Fibroblast of skin of abdomen (primary cell): ENCODE measurements at regions not wholly inside any gene's neighbourhood (a gene's known extent, or its start where the extent isn't known, plus 50 kb on each side); places are given as distances from the start of the nearest gene placed in this dataset.
A peak's percentile ranks its signal among the peaks of the same experiment; 100 is the strongest.

Experiments used
- DNase-seq: peaks from one replicate; pipeline ENCODE4 v3.0.0-alpha.2; 2013

DNA sequence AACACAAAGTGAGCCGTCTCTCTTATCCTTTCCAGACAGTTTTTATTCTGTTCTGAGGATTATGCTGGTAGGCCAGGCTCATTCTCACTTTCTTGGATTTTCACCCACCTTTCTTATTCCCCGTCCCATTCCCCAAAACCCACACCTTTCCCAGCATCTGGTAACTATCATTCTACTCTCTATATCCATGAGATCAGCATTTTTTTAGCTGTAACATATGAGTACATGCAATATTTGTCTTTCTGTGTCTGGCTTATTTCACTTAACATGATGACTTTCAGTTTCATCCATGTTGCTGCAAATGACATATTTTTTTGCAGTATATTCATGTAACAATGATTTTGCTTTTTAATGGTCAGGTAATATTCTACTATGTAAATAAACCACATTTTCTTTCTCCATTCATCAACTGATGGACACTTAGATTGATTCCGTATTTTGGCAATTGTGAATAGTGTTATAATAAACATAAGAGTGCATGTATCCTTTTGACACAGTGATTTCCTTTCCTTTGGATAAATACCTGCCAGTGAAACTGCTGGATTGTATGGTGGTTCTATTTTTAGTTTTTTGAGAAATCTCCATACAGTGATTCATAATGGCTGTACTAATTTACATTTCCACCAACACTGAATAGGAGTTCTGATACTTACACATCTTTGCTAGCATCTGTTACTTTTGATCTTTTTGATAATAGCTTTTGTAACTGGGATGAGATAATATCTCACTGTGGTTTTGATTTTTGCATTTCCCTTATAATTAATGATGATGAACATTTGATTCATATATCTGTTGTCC lies 289.3 kb downstream of the RPRM start:
- DNase-seq, result no peak

DNA sequence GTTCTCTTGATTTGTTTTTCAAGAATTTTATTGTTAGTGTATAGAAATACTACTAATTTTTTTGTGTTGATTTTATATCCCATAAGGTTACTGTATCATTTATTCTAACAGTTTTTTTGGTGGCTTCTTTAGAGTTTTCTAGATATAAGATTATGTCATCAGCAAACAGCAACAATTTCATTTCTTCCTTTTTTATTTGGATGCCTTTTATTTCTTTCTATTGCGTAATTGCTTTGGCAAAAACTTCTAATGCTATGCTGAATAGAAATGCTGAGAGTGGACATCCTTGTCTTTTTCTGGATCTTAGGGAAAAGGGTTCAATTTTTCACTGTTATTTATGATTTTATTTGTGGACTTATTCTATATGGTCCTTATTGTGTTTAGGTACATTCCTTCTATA lies 298.8 kb downstream of the RPRM start:
- no peak for DNase-seq

DNA sequence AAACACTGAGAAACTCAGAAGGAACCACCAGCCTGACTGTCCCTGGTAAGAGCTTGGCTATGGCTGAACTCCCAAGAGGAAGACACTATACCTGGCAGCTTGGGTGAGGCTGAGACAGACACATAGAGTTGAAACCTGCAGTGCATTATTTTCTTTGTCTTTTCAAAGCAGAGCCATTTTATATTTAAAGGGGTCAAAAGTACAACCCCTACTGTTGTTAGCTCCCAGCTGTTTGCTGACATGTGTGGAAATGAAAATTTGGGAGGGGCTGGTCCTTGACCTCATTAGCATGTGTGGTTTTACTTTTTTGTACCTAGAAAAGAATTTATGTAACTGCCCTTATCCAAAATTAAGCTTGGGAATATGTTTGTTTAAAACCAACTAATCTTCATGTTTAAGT lies 309.0 kb downstream of the RPRM start:
- no peak for DNase-seq

DNA sequence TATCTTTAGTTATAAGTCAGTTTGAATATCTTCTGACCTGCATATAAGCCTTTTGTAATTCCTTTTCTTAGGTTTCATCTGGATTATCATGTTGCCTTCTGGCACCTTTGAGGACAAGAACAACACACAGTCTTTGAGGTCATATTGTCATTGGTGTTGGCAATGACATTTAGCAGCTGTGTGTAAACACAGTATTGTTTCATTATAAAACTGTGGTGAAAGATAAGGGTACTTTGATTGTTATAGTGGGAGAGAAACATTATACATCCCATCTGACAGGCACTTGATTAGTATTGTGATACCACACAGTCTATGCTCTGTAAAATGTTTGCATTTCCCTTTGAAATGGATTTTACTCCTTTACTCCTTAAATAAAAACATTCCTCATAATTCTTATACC lies 313.5 kb downstream of the RPRM start:
- DNase-seq, result no peak

DNA sequence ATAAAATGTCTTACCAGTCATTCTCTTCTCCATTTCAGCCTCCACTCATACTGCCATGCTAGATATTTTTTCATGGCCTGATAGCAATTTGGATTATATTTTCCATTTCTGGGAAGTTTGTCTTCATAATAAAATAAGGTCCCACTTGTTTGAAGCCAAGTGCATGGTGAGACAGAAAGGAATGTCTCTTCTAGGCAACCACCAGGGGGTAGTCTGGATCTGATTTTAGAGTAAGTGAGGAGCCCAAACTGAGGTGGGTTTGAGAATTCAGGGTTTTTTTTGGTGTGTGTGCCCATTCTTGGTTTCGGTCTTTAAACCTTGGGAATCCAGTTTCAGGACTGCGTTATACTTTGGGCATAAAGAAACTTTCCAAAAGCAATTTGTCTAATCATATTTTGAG lies 315.5 kb downstream of the RPRM start:
- DNase-seq, result peak; percentile 13

DNA sequence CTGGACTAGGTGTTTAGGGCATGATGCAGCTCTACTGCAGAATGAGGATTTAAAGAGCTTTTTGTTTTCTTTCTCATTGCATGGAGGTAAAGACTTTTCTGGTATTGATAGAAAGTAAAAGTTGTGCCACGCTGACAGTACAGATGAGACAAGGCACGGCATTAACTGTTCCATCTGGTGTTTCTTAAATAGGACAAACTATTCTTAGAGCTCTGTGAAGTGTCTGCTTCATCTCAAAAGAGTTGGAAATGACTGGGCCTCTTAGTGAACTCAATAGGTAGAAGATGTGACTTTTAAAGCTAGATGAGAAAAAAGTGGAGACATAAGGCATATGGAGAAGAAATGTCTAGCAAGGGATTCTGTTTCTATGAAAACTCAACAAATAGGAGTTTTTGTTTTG lies 321.8 kb downstream of the RPRM start:
- DNase-seq, result no peak

DNA sequence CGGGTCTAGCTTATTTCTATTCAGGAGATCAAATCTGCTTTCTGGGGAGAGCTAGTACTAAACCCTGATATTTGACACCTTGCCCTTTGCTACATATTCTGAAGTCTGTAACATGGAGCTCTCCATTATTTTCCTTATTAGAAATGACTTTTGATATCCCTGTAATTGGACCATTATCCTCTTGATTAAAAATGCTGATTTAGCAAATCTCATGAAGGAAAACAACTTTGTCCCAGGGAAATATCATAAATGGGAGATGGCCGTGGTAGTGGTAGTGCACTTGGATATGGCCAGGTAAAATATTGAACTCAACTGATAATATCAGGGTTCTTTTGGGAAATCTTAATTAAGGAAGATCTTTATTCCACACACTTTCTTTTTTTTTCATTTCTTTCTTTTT lies 326.5 kb downstream of the RPRM start:
- DNase-seq, result no peak

DNA sequence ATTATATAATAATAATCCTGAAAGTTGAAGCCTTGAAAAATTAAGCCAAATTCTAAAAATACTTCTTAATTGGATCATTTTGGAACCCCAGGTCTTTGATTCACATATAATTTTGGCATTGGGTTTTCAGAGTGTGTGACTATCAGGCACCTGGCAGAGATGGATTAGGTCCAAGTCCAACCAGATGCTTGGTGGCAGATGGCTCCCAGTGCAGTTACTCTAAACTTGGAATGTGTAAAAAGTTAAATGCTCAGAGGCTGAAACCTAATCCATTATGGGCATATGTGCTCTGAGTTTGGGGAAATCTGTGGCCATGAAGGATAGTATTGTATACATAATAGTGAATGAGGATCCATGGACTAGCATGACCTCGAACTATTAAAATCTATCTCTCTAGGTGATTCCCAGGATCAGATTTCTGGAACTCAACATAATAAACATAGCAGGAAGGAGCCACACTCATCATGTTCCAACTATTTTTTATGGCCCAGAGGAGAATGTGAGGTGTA lies 333.0 kb downstream of the RPRM start:
- no peak for DNase-seq

DNA sequence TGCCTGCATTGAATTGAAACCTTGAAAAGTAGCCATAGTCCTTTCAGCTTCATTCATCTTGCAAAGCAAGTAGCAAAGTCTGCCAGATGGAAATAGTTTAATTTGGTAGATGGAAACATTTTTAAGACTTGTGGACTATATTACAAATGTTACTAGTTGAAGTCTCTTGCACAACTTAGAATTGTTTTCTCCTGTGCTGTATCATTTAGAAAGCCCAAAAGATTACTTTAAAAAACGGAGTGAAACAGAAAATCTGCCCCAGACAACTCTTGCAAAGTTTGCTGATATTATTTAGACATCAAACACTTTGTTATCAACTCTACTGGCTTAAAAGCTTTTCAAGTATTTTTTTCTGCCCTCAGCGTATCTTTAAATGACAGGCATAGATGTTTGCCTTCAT lies 335.0 kb downstream of the RPRM start:
- DNase-seq, result no peak

DNA sequence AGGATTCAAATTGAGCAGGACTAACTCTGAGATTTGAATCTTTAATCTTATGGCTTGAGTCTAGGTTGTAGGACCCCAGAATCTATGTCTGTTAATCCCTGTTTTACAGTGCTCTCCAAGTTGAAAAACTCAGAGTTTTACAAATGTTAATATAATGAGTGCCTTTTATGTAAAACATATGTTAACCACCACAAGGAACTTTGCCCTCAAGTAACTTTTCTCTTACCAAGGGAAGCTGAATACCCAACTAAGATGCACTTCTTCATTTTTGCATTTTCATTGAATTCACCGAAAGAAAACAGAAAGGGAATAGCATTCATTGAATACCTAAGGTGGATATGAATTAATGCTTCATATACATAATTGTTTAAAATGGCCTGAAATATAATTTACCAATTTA lies 338.1 kb downstream of the RPRM start:
- DNase-seq, result no peak

DNA sequence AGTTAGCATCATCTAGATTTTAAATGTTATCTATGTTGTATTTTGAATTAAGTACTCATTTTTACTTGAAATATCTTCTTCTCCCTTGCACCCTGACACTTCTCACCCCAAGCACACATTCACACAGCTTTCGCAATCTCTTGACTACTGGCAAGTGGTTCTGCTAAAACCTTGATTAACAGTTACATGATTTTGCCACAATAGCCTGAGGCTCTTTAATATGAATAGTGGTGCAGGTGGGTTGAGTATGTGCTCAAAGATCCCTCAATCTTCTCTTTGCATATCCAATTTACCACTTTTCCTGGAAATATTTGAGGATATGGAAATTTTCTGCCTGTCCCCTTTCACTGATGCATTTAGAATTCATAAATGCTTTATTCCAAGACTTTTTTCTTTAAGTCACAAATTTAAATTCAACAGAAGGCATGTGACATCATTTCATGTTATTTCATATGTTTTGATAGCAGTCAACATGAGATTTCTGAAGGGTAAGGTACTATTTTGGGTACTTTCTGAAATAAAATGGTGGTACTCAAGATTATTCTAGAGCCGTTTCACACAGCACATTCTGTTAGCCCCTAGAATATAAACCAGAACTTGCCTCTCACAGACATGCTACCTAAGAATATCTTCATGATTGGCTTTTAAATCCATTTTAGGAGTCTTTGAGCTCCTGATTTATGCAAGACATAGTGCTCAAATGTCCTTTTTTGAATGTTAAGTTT lies 339.7 kb downstream of the RPRM start:
- DNase-seq, result no peak

DNA sequence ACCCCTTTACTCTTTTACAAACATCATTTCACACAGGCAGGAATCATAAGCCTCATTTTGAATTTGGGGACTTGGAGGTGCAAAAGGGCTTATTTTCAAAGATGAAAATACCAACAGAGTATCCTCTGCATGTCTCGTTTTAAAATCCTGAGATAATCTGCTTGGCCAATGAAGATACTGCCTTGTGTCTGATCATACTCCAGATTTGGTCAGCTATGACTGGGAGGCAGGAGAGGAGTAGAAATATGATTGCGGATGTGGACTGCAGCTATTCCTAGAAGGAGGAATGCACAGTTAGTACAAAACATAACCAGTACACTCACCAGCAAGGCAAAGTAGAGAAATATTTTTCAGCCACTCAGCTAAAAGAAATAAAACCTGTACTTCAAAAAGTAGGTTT lies 342.3 kb downstream of the RPRM start:
- no peak for DNase-seq

DNA sequence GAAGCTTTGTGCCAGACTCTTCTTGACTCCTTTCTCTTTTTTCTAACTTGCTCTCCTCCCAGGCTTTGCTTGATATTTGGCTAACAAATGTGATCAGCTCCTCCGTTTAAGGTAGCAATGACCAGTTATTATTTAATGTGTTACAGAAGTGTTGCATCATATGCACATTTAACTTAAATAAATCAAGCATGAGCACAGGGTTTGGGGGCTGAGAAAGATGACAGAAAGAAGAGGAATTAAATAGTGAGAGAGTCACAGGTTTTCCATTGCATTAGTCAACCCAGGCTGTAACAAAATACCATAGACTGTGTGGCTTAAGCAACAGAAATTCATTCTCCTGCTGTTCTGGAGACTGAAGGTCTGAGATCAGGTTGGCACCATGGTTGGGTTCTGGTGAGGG lies 343.8 kb downstream of the RPRM start:
- DNase-seq, result peak; percentile 6

DNA sequence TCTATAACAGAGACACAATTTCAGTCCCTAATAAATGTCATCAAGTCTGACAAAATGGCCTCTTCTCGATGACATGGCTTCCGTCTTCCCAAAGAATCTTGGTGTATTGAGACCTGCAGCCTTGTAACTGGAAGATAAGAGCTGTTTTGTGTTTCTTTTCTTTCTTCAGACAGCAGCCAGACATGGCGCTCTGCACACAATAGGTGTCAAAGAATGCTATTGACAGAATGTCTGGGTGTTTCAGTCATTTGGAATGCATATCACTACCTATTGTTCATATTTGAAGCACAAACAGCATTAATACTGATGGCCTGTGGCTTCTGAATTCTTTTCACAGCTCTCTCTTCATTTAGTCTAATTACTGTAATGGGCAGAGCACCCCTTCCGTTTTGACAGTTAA lies 344.8 kb downstream of the RPRM start:
- DNase-seq, result no peak

DNA sequence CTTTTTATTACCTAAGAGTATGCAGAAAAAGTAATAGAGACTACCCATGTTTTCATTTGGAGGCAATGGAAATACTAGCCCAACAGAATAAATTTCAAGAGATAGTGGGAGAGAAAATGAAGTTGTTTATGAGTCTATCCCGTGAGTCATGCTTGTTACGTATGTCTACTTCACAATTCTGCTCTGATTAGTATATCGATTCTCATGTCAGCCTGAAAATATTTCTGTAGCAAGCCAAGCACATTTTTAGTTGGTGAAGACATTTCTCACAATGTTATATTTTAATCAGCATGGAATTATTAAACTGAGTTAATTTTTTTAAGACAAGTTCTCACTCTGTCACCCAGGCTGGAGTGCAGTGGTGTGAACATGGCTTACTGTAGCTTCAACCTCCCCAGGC lies 346.1 kb downstream of the RPRM start:
- DNase-seq, result no peak

DNA sequence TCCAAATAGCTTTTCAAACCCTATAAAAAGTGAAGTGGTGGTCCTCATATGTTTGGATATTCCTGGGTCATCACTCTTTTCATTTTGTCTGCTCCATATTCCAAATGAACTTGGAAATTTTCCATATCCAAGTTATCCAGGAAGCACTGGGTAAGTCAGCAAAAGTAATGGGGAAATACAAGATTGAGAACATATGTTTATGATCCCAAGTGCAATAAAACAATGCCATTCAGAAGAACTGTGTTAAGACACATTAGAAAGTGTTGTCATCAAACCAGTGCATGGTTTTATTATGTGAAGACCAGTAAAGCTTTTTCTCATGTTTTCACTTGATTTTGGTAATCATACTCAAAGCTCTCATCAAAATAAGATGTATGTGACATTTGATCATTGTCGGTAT lies 363.4 kb downstream of the RPRM start:
- DNase-seq, result no peak

DNA sequence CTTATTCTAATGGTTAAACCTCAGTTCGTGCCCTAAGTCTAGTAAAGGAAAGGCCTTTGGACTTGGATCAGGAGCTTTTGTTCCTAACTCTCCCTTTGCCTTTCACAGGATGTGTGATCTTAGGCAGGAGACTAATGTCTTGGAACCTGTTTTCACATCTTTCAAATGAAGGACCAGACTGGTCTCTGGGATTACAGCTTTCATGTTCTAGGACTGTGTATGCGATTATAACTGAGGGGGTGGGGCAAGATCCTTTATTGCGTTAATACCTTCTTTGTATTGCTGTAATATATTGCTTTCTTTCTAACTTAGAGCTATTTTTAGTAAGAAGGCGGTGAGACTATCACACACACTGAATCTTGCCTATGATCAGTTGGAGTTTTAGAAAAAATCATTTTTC lies 368.1 kb downstream of the RPRM start:
- no peak for DNase-seq

DNA sequence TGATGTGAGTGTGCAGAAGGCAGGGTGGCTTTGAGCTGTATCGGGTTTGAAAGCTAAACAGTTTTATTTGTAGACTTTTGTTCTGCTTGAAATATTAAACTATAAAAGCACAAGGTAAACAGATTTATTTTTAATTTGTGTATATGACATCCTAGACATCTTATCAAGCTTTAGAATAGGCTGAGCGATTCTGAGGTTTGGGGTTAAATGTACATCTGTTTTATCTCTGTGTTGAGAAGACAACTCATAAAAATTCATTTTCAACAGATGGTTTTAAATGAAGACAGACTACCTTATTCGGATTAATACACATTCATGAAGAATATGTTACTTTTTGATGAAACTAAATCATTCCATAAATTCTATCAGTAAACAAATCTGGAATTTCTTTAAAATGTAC lies 368.8 kb downstream of the RPRM start:
- DNase-seq, result no peak

DNA sequence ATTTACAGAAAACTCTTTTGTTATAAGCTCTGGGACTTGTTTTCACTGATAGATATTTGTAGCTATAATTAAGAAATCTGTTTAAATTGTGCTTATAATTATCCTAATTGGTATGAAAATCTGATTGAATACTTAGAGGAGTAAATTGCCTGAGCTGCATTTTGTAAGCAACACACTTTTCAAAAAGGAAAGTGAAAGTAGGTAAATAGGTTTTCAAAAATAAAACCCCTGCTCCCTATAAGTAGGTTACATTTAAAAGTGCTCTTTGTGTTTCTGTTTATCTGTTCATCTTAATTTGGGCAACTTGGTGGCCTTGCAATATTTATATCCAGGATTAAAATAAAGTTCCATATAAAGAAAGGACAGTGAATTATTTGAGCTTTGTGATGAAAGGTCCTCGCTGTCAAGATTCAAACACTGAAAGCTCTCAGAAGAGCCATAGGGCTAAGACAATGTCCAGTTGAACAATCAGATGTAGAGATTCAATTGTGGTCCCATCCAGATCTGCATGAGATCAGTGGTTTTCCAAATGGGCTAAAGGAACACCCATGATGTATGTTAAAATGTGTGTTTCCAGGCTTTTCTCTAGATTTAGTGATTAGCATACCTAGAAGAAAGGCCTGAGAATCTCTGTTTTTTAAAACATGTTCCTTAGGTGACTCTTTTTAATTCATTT lies 371.6 kb downstream of the RPRM start:
- no peak for DNase-seq

DNA sequence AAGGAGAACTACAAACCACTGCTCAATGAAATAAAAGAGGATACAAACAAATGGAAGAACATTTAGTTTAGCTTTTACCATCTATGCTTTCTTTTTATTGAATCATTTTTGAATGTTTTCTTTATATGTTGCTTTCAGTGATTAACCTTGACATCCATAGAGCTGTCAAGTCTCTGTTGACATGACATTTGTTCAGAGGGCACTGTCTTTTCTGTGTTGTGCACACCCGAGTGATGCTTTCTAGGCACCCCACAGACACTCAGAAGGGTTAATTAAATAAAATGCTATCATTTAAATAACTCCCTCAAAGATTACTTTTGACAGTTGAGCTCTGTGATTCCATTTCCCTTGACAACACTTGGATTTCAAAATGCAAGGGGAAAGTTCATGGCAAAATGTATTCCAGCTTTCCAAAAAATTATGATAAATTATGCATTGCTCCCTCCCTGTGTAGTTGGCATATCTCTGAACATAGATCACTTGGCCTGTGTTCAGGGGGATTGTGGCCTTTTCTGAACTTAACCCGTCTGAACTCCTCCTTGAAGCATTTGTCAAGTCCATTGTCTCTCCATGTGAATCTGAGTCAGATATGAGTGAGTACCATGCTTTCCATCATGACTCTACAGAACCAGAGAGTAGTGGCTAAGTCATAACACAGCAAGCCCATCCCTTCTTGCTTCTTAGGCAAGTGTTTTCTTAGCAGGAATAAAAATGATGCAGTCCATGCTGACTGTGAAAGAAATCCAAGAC lies 372.6 kb downstream of the RPRM start:
- no peak for DNase-seq

DNA sequence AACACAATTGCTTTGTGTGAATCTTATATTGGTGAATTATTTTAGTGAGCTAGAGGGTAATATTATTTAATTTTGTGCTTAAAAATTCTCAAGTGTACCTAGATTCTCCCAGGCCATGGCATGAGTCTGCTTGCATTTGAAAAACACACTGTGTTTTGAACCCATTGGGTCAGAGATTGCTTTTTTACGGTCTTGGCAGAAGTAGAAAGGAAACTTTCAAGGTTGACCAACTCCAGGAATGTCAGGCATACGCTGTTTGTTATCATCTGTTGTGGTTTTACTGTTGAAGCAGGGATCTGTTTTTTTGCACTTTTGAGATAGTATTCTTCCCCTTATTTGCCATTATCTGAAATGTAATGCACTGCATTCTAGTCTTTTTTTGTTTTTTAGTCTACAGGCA lies 377.4 kb downstream of the RPRM start:
- no peak for DNase-seq

DNA sequence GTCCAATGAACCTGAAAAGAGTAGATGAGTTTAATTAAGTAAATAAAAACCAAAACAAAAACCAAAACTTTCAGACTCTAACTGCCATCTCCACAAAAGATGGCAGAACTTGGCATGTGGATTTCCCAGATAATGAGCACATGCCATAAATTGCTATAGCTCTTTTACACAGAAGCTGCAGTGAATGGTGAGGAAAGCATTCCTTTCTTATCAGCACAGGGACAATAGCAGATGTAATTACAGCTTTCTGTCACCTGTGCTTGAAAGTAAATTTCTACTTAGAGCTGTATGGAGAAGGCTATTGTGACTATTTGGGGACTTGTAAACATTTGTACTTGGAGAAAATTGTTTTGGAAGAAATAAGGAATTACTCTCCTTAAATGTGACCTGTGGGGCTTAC lies 378.4 kb downstream of the RPRM start:
- no peak for DNase-seq

DNA sequence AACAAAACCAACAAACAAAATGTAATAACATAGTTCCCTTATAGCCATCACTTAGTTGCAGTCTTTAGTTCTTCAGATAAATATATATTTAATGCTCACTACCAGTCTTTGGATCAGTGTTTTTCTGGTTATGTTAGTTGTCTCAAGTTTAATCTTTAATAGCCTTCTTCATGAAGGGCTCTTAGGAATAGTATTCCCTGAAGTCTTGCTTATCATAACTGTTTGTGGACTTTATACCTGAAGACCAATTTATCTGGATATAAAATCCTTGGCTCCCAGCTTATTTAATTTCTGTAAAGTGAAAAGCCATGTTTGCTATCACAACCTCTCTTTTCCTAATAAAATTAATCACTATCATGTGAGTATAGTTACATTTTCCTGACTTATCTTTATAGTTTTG lies 379.7 kb downstream of the ARL6IP6 start:
- DNase-seq, result no peak
